GM12878 (cell line): ENCODE measurements at regions not wholly inside any gene's neighbourhood (a gene's known extent, or its start where the extent isn't known, plus 50 kb on each side); places are given as distances from the start of the nearest gene placed in this dataset.

Experiments used
- ATAC-seq: fragments of 200-7000 bp; cut with Tn5 transposase; 3 replicates; pipeline ENCODE4 v1.9.1; 2020; ENCODE audit warnings: mild to moderate bottlenecking, moderate library complexity
- BruUV-seq: library from RNA; stranded (reverse); fragments of 400-500 nt; replicated peaks from 2 replicates; lab custom pipeline; 2021; lab: Mats Ljungman, UMichigan
- CTCF ChIA-PET: fragments of 300-600 bp; sonication (Branson Sonifier 250); formaldehyde crosslinking; extraction: SDS; loops from one replicate; lab custom pipeline; 2021; ENCODE audit warnings: inconsistent platforms; lab: Yijun Ruan, JAX
- POLR2A ChIA-PET: fragments of 350-600 bp; formaldehyde crosslinking; extraction: SDS; loops from one replicate; lab custom pipeline; 2021; ENCODE audit warnings: inconsistent platforms; lab: Charles Lee
- RAD21 ChIA-PET: fragments of 300-600 bp; sonication (Branson Sonifier 250); formaldehyde crosslinking; loops from one replicate; lab custom pipeline; 2023; ENCODE audit warnings: antibody characterized with exemption; ENCODE audit not compliant: unreplicated experiment; lab: Charles Lee
- SMC1A ChIA-PET: fragments of 300-600 bp; sonication (Branson Sonifier 250); formaldehyde crosslinking; loops from one replicate; lab custom pipeline; 2023; ENCODE audit not compliant: unreplicated experiment, uncharacterized antibody; lab: Charles Lee
- DNase-seq: peaks from one replicate; pipeline ENCODE4 v3.0.0-alpha.2; 2011; ENCODE audit warnings: low read depth, low spot score
- FAIRE-seq: peaks from 3 replicates; lab custom pipeline; 2011; peaks lifted over from hg19 to GRCh38; lab: Jason Lieb, UNC
- H2AFZ ChIP-seq: 2 replicates; pipeline ENCODE4 v1.6.0; 2011; ENCODE audit warnings: low read depth, low read length, control low read depth; ENCODE audit not compliant: control insufficient read depth
- H3K27ac ChIP-seq: 2 replicates; pipeline ENCODE4 v1.5.1; 2011; ENCODE audit warnings: control low read depth; ENCODE audit not compliant: control insufficient read depth, insufficient read depth
- H3K27me3 ChIP-seq, 2 experiments: replicated peaks in 1 of 2; 2 replicates each; pipeline versions ENCODE4 v1.6.0 to v1.6.1; 2011; ENCODE audit warnings: low read length in 1 of 2; ENCODE audit not compliant: control insufficient read depth in 2 of 2, insufficient read depth in 2 of 2
- H3K36me3 ChIP-seq, 2 experiments: 2 replicates each; pipeline ENCODE4 v1.5.1; 2011; ENCODE audit warnings: low read length in 1 of 2; ENCODE audit not compliant: control insufficient read depth in 2 of 2, insufficient read depth in 2 of 2
- H3K4me1 ChIP-seq: 2 replicates; pipeline ENCODE4 v1.6.1; 2011; ENCODE audit warnings: mild to moderate bottlenecking, low read length, moderate library complexity, mixed read lengths; ENCODE audit not compliant: control insufficient read depth, insufficient read depth
- H3K4me2 ChIP-seq: 2 replicates; pipeline ENCODE4 v1.6.0; 2011; ENCODE audit warnings: control low read depth; ENCODE audit not compliant: control insufficient read depth, insufficient read depth
- H3K4me3 ChIP-seq: fragments of 200-600 bp; sonication (generic); 2 replicates; pipeline ENCODE4 v1.5.1; 2016
- H3K79me2 ChIP-seq: 2 replicates; pipeline ENCODE4 v1.6.0; 2011; ENCODE audit warnings: low read length; ENCODE audit not compliant: control insufficient read depth, insufficient read depth
- H3K9ac ChIP-seq: 2 replicates; pipeline ENCODE4 v1.8.0; 2011; ENCODE audit warnings: low read length, control low read depth, mixed read lengths; ENCODE audit not compliant: control insufficient read depth, insufficient read depth
- H3K9me3 ChIP-seq: replicated peaks from 3 replicates; pipeline ENCODE4 v1.5.1; 2011; ENCODE audit warnings: mild to moderate bottlenecking, low read length; ENCODE audit not compliant: control insufficient read depth, insufficient read depth
- H4K20me1 ChIP-seq: 2 replicates; pipeline ENCODE4 v1.6.0; 2011; ENCODE audit not compliant: control insufficient read depth, insufficient read depth
- ATF7 ChIP-seq: fragments of 450-650 bp; IDR thresholded peaks from 2 replicates; pipeline ENCODE4 v1.6.1; 2016; ENCODE audit warnings: low read depth, mild to moderate bottlenecking
- CREM ChIP-seq: IDR thresholded peaks from 2 replicates; pipeline ENCODE4 v1.6.1; 2014; ENCODE audit warnings: antibody characterized with exemption, low read depth
- FOXM1 ChIP-seq: IDR thresholded peaks from 2 replicates; pipeline ENCODE4 v1.6.1; 2012; ENCODE audit warnings: low read depth, mild to moderate bottlenecking, inconsistent platforms, low read length, moderate library complexity
- KLF5 ChIP-seq: fragments of 450-650 bp; IDR thresholded peaks from 2 replicates; pipeline ENCODE4 v1.6.1; 2014; ENCODE audit warnings: mild to moderate bottlenecking; ENCODE audit not compliant: partially characterized antibody
- LARP7 ChIP-seq: fragments of 450-650 bp; IDR thresholded peaks from 2 replicates; pipeline ENCODE4 v1.6.1; 2017; ENCODE audit warnings: mild to moderate bottlenecking
- NR2F1 ChIP-seq: fragments of 450-650 bp; conservative IDR thresholded peaks from 2 replicates; pipeline ENCODE4 v1.6.1; 2017; ENCODE audit warnings: mild to moderate bottlenecking
- PRDM15 ChIP-seq: fragments of 450-650 bp; formaldehyde crosslinking; IDR thresholded peaks from 2 replicates; pipeline ENCODE4 v1.4.0; 2020; ENCODE audit warnings: mild to moderate bottlenecking, moderate library complexity
- RCOR1 ChIP-seq: conservative IDR thresholded peaks from 2 replicates; pipeline ENCODE4 v1.6.1; 2012; ENCODE audit warnings: low read depth, low read length, improper control_type of control experiment
- SUZ12 ChIP-seq: fragments of 200-600 bp; sonication (generic); IDR thresholded peaks from one replicate; pipeline ENCODE4 v1.6.1; 2018; ENCODE audit warnings: antibody characterized with exemption, mild to moderate bottlenecking; ENCODE audit not compliant: unreplicated experiment
- TCF7 ChIP-seq: IDR thresholded peaks from 2 replicates; pipeline ENCODE4 v1.6.1; 2014; ENCODE audit warnings: antibody characterized with exemption, borderline replicate concordance
- ZZZ3 ChIP-seq: IDR thresholded peaks from 2 replicates; pipeline ENCODE4 v1.6.1; 2011; ENCODE audit warnings: low read depth; ENCODE audit not compliant: control insufficient read depth, insufficient read length
- WGBS: methylation state at CpG from one replicate; pipeline ENCODE4 v1.1.6; 2016; ENCODE audit warnings: low lambda C conversion rate; ENCODE audit not compliant: insufficient replicate concordance, insufficient coverage; ENCODE audit errors: missing lambda C conversion rate; 5-methylcytosine and 5-hydroxymethylcytosine counted together
- in situ Hi-C: fragments of 300-500 bp; cut with MboI; formaldehyde crosslinking; loops from 9 replicates; pipeline ENCODE4 v1.14.3; 2018; ENCODE audit warnings: mixed read lengths
- intact Hi-C: fragments of 100-400 bp; cut with micrococcal nuclease; formaldehyde crosslinking; loops from one replicate; pipeline ENCODE4 v1.14.2; 2022; ENCODE audit not compliant: unreplicated experiment
- TF ChIP-seq, protein P1 (sequence below): fragments of 450-650 bp; IDR thresholded peaks from 2 replicates; pipeline ENCODE4 v1.6.1; 2017; ENCODE audit warnings: low read depth, mild to moderate bottlenecking, moderate library complexity

DNA sequence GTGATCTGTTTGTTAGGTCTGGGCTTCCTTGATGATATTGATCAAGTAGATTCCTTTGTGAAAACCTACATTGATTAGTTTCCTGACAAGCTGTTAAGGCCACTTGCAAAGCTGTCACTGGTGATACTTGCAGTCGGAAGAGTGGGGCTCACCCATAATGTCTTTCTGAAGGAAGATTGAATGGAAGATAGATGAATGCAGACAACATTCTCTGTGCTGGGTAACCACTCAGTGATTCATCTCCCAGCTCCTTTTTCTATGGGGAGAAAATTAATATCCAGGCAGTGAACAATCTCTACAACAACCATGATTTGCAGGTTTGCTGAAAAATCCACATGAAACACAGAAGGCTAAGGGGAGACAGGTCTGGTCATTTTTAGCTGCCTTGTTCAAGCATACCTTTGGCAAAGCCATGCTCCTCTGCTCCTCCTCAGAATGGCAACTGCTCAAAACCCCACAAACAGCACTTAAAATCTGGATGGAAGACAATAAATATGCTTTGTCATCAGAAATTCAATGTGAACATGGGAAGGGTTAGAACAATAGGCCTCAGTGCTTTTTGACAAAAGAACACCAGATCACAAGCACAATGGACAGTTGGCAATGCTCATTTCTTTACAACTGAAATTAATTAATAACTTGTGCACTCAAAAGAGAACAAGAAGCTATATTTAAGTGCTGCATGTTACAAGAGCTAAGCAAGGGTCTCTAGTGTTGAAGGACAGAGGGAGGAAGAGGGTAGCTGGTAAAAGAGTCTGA is 495.4 kb downstream of the TOX3 start:
- SMC1A ChIA-PET: no interaction called here
- Histone ChIP-seq H3K9me3 (no peaks in the 10 kb centered on the region), H3K79me2 (no peaks in the 10 kb centered on the region), H2AFZ (no peak overlapping the region), H3K4me2 (no peak overlapping the region), H3K4me1 (no peaks in the 10 kb centered on the region), H3K27me3 (no peaks in the 10 kb centered on the region), H3K9ac (no peak overlapping the region), H3K36me3 (no peaks in the 10 kb centered on the region), H3K4me3 (no peak overlapping the region), H3K27ac (no peak overlapping the region), H4K20me1 (no peaks in the 10 kb centered on the region)
- no TSS peak for BruUV-seq
- FAIRE-seq (no peak), ATAC-seq (no peak), DNase-seq (no peak)
- in situ Hi-C loops: no loop called here
- POLR2A ChIA-PET: no interaction called here
- 100% methylated on average over 1 of the region's 1 CpG for WGBS
- CTCF ChIA-PET: no interaction called here
- RAD21 ChIA-PET: no interaction called here
- TF ChIP-seq CREM: no peak
- TF ChIP-seq SUZ12: no peak
- no peak for TF ChIP-seq KLF5
- no peak for TF ChIP-seq FOXM1
- TF ChIP-seq, protein P1, sequence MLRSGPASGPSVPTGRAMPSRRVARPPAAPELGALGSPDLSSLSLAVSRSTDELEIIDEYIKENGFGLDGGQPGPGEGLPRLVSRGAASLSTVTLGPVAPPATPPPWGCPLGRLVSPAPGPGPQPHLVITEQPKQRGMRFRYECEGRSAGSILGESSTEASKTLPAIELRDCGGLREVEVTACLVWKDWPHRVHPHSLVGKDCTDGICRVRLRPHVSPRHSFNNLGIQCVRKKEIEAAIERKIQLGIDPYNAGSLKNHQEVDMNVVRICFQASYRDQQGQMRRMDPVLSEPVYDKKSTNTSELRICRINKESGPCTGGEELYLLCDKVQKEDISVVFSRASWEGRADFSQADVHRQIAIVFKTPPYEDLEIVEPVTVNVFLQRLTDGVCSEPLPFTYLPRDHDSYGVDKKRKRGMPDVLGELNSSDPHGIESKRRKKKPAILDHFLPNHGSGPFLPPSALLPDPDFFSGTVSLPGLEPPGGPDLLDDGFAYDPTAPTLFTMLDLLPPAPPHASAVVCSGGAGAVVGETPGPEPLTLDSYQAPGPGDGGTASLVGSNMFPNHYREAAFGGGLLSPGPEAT: no peak
- no peak for TF ChIP-seq RCOR1
- intact Hi-C loops: no loop called here

DNA sequence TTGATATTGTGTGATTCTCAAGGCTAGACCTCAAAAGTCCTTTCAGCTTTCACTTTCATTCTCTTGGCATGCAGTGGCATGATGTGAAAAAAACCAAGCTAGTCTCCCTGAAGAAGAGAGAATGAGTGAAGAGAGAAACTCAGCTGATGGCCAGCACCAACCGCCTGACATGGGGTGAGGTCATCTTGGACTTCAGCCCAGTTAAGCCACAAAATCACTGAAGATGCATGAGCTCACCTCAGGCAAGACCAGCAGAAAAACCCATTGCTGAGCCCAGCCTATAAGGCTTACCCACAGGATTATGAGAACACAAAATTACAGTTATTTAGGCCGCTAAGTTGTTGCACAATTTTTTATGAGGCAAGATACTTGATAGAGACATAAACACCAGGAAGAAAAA is 496.5 kb downstream of the TOX3 start:
- ChIA-PET RAD21 (no interaction called here), CTCF (no interaction called here), POLR2A (no interaction called here), SMC1A (no interaction called here)
- in situ Hi-C loops (no loop called here), intact Hi-C loops (no loop called here)
- DNase-seq (no peak), ATAC-seq (no peak), FAIRE-seq (no peak)
- Histone ChIP-seq H3K9ac (no peak overlapping the region), H3K27ac (no peak overlapping the region), H3K4me3 (no peak overlapping the region), H3K79me2 (no peaks in the 10 kb centered on the region), H3K27me3 (no peaks in the 10 kb centered on the region), H3K4me2 (no peak overlapping the region), H3K4me1 (no peaks in the 10 kb centered on the region), H4K20me1 (no peaks in the 10 kb centered on the region), H3K9me3 (no peaks in the 10 kb centered on the region), H2AFZ (no peak overlapping the region), H3K36me3 (no peaks in the 10 kb centered on the region)
- WGBS: 20% methylated on average over 2 of the region's 2 CpGs
- no TSS peak for BruUV-seq
- no peak for TF ChIP-seq ZZZ3
- TF ChIP-seq PRDM15: no peak
- no peak for TF ChIP-seq TCF7
- TF ChIP-seq LARP7: no peak
- no peak for TF ChIP-seq ATF7
- TF ChIP-seq NR2F1: no peak
